Activated CD4-positive, alpha-beta T cell treated with anti-CD3 and anti-CD28 coated beads, Interleukin-2, amount 50 U/mL, for 16 hours (primary cell): ENCODE measurements at regions not wholly inside any gene's neighbourhood (a gene's known extent, or its start where the extent isn't known, plus 50 kb on each side); places are given as distances from the start of the nearest gene placed in this dataset.
A peak's percentile ranks its signal among the peaks of the same experiment; 100 is the strongest.

ENCODE experiments used
- DNase-seq: peaks from one replicate; pipeline ENCODE4 v3.0.0-alpha.2; 2020

GRCh38 chr19:29263305-29264135 lies 50.6 kb upstream of the UQCRFS1 start:
- DNase-seq, result peak; percentile 46

- DNase-seq, result no peak
Measured at GRCh38 chr19:29264897-29265296, 51.9 kb upstream of the UQCRFS1 start.

- no peak for DNase-seq
Measured at GRCh38 chr19:29265436-29265835, 52.5 kb upstream of the UQCRFS1 start.

- no peak for DNase-seq
Measured at GRCh38 chr19:29266001-29266400, 53.0 kb upstream of the UQCRFS1 start.

- DNase-seq, result no peak
Measured at GRCh38 chr19:29266603-29267002, 53.7 kb upstream of the UQCRFS1 start.

GRCh38 chr19:29267701-29268100 lies 54.8 kb upstream of the UQCRFS1 start:
- DNase-seq, result no peak

- DNase-seq, result no peak
Measured at GRCh38 chr19:29268103-29268502, 55.2 kb upstream of the UQCRFS1 start.

- DNase-seq, result no peak
Measured at GRCh38 chr19:29268721-29269393, 55.9 kb upstream of the UQCRFS1 start.

GRCh38 chr19:29269641-29270040 lies 56.7 kb upstream of the UQCRFS1 start:
- DNase-seq, result no peak

GRCh38 chr19:29271341-29271740 lies 58.4 kb upstream of the UQCRFS1 start:
- DNase-seq, result no peak

GRCh38 chr19:29271911-29272310 lies 59.0 kb upstream of the UQCRFS1 start:
- DNase-seq, result no peak

- DNase-seq, result no peak
Measured at GRCh38 chr19:29273000-29273640, 60.2 kb upstream of the UQCRFS1 start.

GRCh38 chr19:29275266-29275665 lies 62.3 kb upstream of the UQCRFS1 start:
- no peak for DNase-seq

GRCh38 chr19:29277102-29277501 lies 64.2 kb upstream of the UQCRFS1 start:
- peak; percentile 70 for DNase-seq

GRCh38 chr19:29278716-29279115 lies 65.8 kb upstream of the UQCRFS1 start:
- no peak for DNase-seq

GRCh38 chr19:29283366-29283765 lies 70.4 kb upstream of the UQCRFS1 start:
- no peak for DNase-seq

GRCh38 chr19:29285187-29285687 lies 72.3 kb upstream of the UQCRFS1 start:
- no peak for DNase-seq

- DNase-seq, result no peak
Measured at GRCh38 chr19:29285878-29286277, 72.9 kb upstream of the UQCRFS1 start.

- no peak for DNase-seq
Measured at GRCh38 chr19:29287061-29287460, 74.1 kb upstream of the UQCRFS1 start.

- no peak for DNase-seq
Measured at GRCh38 chr19:29288256-29288655, 75.3 kb upstream of the UQCRFS1 start.

GRCh38 chr19:29289020-29289419 lies 76.1 kb upstream of the UQCRFS1 start:
- no peak for DNase-seq

- no peak for DNase-seq
Measured at GRCh38 chr19:29290853-29291252, 77.9 kb upstream of the UQCRFS1 start.

- DNase-seq, result no peak
Measured at GRCh38 chr19:29292153-29292552, 79.2 kb upstream of the UQCRFS1 start.

GRCh38 chr19:29292562-29292961 lies 79.6 kb upstream of the UQCRFS1 start:
- DNase-seq, result no peak
